AG04450 (cell line): ENCODE measurements at regions not wholly inside any gene's neighbourhood (a gene's known extent, or its start where the extent isn't known, plus 50 kb on each side); places are given as distances from the start of the nearest gene placed in this dataset.
A peak's percentile ranks its signal among the peaks of the same experiment; 100 is the strongest.

ENCODE experiments used
- CTCF ChIA-PET: fragments of 300-600, 350-600 bp; formaldehyde crosslinking; extraction: SDS; loops from one replicate; lab custom pipeline; 2022; ENCODE audit warnings: antibody characterized with exemption, inconsistent platforms; lab: Charles Lee
- POLR2A ChIA-PET: fragments of 350-600 bp; formaldehyde crosslinking; extraction: SDS; loops from one replicate; lab custom pipeline; 2021; ENCODE audit warnings: antibody characterized with exemption, inconsistent platforms; lab: Yijun Ruan, JAX
- DNase-seq: peaks from one replicate; pipeline ENCODE4 v3.0.0-alpha.2; 2011; ENCODE audit warnings: low read depth, low spot score
- H3K27ac ChIP-seq: one replicate; pipeline ENCODE4 v1.5.1; 2012; ENCODE audit warnings: low read depth, low read length, control low read depth
- H3K27me3 ChIP-seq: one replicate; pipeline ENCODE4 v1.6.0; 2012; ENCODE audit warnings: low read length; ENCODE audit not compliant: control insufficient read depth, insufficient read depth
- H3K4me3 ChIP-seq: 2 replicates; pipeline ENCODE4 v1.5.1; 2011; ENCODE audit warnings: mild to moderate bottlenecking, low read depth, low read length, control low read depth
- H3K9me3 ChIP-seq: 2 replicates; pipeline ENCODE4 v1.5.1; 2012; ENCODE audit warnings: low read length; ENCODE audit not compliant: control insufficient read depth, insufficient read depth
- CTCF ChIP-seq: IDR thresholded peaks from 2 replicates; pipeline ENCODE4 v1.5.1; 2011; ENCODE audit warnings: low read depth, low read length, control low read depth, inconsistent platforms

DNA sequence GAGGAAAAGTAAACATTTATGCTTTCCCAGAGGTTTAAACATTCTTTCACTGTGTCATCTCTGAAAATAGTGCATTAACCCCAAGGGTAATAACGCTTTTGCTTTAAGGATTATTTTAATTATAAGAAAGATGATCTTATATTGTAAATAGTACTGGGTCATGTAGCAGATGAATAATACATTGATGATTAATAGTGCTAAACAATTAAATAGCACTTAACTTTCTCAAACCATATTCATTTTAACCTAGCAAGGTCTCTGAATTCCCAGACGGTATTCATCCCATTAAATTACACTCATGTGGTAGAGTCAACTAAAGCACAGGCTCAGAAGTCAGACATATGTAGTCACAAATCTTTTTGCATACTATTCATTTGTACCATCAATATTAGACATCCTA lies 115.6 kb upstream of the FAR2 start:
- DNase-seq, result no peak
- TF ChIP-seq CTCF, result no peak
- Histone ChIP-seq H3K9me3 (no peaks in the 10 kb centered on the region), H3K27ac (no peak overlapping the region), H3K4me3 (no peak overlapping the region), H3K27me3 (no peaks in the 10 kb centered on the region)
- ChIA-PET POLR2A (no interaction called here), CTCF (no interaction called here)

DNA sequence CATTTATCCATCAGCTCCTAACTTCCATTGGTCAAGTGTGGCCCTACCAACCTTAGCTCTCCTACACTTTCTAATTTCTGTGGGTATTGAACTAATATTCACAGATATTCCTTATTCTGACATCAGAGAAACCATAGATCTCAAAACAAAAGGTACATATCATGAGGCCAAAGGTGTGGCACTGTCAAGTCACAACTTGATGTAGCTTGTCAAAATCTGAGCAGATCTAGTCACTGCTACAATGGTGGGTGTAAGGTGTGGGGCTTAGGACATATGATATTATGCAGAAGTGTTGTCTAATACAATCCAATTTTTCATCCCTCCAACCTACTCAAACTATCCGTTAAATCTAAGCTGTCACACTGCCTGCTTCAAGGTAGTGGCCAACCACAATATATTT lies 114.0 kb upstream of the FAR2 start:
- Histone ChIP-seq H3K27me3 (no peaks in the 10 kb centered on the region), H3K9me3 (no peaks in the 10 kb centered on the region), H3K4me3 (no peak overlapping the region), H3K27ac (no peak overlapping the region)
- ChIA-PET POLR2A (no interaction called here), CTCF (interaction anchor here (1.0 kb wide), 1 partner anchor 11 kb away, joined by 3 read pairs; no protein-coding TSS in a partner anchor)
- DNase-seq, result no peak
- TF ChIP-seq CTCF, result no peak

DNA sequence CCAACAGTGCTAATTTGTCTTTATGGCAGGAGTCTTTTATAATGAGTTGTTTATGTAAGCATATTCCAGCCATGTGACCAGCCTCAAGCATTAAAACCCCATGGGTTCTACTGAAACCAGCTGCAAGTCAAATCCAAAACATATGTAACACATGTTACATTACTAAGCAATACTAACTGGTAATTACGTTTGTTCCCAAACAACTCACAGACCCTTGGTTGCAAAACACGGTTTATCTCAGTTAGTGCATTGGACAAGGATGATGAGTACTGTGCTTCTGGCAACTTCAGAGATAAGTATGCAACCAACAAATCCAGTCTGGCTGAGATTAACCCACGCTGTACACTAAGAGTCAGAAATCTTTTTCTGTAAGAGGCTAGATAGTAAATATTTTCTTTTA lies 110.1 kb upstream of the FAR2 start:
- Histone ChIP-seq H3K4me3 (no peak overlapping the region), H3K27ac (no peak overlapping the region), H3K27me3 (no peaks in the 10 kb centered on the region), H3K9me3 (no peaks in the 10 kb centered on the region)
- DNase-seq, result peak; percentile 60
- POLR2A ChIA-PET, result no interaction called here
- CTCF ChIA-PET, result no interaction called here
- TF ChIP-seq CTCF, result no peak

- no peak for TF ChIP-seq CTCF
- peak; percentile 20 for DNase-seq
- Histone ChIP-seq H3K4me3 (no peak overlapping the region), H3K27me3 (no peaks in the 10 kb centered on the region), H3K27ac (peak overlapping the region; percentile 40), H3K9me3 (no peaks in the 10 kb centered on the region)
- POLR2A ChIA-PET, result no interaction called here
- CTCF ChIA-PET, result no interaction called here
These were observed 107.5 kb upstream of the FAR2 start for GRCh38 chr12:29041621-29042020.

GRCh38 chr12:29043069-29043468 lies 106.0 kb upstream of the FAR2 start:
- POLR2A ChIA-PET, result no interaction called here
- no peak overlapping the region for H3K4me3 ChIP-seq
- H3K27ac ChIP-seq, result no peak overlapping the region
- TF ChIP-seq CTCF, result no peak
- H3K27me3 ChIP-seq, result no peaks in the 10 kb centered on the region
- H3K9me3 ChIP-seq, result no peaks in the 10 kb centered on the region
- CTCF ChIA-PET, result interaction anchor here (1.1 kb wide), 1 partner anchor 30 kb away, joined by 3 read pairs; no protein-coding TSS in a partner anchor
- no peak for DNase-seq
